ENCODE measurements at regions not wholly inside any gene's neighbourhood (a gene's known extent, or its start where the extent isn't known, plus 50 kb on each side); places are given as distances from the start of the nearest gene placed in this dataset.

DNA sequence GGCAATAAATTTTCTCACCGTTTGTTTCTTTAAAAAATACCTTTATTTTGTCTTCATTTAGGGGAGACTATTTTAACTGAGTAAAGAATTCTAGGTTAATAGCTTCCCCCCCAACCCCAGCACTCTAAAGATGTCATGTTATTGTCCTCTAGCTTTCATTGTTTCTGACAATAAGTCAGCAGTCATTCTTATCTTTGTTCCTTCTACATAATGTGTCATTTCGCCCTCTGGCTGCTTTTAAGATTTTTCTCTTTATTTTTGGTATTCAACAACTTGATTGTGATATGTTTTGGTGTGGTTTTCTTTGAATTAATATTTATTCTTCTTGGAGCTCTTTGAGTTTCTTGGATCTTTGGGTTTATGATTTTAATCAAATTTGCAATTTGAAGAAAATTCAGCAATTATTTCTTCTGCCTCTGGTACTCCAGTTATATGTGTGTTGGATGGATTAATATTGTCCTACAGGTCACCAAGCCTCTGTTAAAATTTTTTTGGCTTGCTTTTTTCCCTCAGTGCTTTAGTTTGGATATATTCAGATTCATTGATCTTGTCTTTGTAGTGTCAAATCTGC is 64.6 kb upstream of the ELN start:
- no peak for DNase-seq (ENCODE audit: low spot score)

DNA sequence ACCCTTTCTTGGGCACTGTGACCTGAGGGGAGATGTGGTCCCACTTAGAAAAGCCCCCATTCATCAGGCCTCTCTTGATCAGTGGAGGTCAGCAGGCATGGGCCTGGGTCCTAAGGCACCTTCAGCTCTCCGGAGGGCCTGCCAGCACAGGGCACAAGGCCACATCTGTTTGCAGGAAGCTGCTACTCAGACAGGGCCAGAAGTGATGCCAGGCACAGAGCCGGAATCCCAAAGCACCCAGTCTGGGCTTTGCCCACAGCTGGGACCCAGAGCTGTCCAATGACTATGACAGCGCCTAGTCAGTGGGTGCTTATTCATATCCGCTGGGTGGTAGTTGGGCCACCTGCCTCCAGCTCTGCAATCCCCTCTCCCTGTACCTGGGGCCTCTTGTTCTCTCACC is 63.2 kb upstream of the ELN start:
- no peak for DNase-seq (ENCODE audit: low spot score)

DNA sequence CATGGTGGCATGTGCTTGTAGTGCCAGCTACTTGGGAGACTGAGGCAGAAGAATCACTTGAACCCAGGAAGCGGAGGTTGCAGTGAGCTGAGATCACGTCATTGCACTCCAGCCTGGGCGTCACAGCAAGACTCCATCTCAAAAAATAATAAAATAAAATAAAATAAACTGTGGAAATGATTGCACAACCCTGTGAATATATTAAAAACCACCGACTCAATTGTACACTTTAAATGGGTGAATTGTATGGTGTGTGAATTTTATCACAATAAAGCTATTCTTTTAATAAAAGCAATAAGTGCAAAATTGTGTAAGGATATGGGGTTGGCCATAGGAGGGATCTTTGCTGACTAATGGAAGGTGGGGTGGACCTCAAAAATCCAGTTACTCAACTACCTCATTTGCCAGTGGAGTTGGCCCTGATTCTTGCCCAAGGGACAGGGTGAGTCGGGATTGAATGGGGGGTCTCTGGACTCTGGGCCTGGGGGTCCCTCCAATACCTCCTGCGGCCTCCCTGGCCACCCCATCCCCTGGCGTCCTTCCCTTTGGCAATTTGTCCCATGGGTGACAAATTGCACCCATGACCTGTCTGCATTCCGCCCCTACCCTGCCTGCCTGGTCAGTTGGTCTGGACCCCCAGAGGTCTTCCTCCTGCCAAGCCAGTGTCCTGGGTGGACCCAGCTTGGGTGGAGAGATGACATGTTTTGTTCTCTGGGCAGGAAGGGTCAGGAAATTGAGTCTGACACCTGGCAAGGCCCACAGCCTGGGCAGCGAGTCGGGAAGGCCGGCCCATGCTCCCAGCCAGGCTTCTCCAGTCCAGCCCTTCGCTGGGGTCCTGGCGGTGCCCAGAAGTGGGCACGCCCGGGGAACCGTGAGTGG is 61.7 kb upstream of the ELN start:
- no peak for DNase-seq (ENCODE audit: low spot score)

DNA sequence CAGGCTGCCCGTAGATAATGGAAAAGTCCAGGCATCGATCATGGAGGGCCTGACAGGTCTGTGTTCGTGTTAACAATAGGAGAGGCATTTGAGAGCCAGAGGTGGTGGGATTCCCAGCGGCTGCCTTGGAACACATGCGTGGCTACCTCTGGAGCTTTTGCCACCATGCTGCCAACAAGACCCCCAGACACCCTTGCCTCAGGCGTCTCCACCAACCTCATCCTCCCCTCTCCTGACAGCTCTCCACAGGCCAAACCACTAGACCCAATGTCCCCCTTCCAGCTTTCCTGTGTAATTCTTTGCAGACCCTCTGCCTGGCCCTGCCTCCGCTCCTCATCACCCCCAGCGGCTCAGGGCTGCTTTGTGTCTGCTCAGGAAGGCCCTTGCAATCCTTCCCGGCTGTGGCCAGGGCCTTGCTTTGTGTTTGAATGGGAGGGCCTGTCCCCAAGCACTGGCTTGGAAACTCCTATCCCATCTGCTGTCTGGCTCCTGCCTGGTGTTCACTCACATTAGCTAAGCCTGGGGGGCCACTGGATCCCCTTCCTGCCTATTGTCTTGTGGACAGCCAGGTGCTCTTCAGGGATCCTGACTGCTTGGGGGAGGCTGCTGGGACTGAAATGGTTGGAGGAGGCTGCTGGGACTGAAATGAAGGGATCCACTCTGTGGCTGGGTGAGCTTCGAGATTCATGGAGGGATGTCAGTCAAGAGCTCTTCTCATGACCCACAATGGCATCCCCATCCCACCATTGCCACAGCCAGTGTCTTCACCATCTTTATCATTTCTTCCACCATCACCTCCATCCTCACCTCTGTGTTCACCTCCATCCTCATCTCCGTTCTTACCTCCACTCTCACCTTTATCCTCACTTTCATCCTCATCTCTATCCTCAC is 60.8 kb upstream of the ELN start:
- no peak for DNase-seq (ENCODE audit: low spot score)

DNA sequence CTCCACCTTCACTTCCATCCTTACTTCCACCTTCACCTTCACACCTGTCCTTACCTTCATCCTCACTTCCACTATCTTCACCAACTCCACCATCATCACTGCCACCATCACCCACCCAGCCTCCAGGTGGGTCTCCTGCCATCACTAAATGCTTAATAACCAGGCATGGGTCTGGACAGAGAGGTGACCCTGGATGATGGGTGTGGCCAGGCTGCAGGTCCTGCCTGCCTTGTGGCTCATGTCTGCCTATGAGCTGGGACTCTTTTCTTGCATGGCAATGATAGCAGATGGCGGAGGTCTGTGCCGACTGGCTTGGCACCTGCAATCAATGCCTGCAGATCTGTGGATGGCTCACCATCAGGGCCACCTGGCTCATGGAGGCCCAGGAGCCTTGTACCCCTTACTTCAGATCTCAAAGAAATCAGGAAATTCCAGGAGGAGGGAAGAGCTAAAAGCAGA is 60.1 kb upstream of the ELN start:
- DNase-seq (ENCODE audit: low spot score): no peak

DNA sequence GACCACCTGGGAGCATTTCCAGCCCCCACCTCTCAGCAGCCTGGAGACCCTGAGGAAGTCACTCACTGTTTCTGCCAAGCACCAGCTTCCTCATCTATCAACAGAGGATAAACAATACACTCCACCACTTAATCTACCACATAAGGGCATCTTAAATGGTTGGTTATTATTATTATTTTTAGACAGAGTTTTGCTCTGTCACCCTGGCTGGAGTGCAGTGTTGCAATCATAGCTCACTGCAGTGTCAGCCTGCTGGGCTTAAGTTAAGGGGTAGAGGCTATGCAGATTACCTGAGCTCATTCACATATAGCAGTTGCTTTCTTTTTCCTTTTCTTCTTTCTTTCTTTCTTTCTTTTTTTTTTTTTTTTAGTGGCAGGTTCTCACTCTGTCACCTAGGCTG is 59.5 kb upstream of the ELN start:
- no peak for DNase-seq (ENCODE audit: low spot score)

DNA sequence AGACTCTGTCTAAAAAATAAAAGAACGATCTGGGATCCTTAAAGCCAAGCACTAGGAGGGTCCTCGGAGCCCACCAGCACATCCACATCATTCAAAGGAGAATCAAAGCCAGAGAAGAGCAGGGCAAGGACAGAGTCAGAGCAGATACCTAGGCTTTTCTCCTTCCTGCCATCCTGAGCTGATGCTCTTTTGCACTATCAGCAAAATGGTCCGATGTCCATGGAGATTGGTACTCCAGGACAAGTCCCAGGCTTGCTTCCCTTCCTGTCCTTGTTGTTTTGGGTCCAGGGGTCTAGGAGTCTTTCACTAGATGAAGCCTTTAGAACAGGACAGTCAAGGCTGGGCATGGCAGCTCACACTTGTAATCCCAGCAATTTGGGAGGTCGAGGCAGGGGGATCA is 58.0 kb upstream of the ELN start:
- DNase-seq (ENCODE audit: low spot score): no peak

DNA sequence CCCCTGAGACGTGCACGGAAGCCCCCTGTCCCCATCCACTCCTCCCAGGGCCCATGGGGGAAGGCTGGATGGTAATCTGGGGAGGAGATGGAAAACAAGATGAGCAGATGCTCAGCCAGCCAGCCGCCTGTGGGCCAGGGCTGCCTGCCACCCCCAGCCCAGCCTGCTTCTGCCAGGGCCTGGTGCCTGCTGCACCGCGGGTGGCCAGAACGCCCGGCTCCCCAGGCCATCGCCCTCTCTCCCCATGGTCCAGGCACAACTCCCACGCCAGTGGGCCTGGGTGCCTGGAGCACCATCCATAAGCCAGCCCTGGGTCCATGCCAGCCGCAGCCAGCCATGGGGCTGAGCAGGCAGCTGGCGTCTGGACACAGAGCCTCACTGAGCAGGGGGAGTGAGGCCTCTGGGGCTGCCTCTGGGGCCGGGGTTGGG is 57.2 kb upstream of the ELN start:
- peak; percentile 62 for DNase-seq (ENCODE audit: low spot score)

DNA sequence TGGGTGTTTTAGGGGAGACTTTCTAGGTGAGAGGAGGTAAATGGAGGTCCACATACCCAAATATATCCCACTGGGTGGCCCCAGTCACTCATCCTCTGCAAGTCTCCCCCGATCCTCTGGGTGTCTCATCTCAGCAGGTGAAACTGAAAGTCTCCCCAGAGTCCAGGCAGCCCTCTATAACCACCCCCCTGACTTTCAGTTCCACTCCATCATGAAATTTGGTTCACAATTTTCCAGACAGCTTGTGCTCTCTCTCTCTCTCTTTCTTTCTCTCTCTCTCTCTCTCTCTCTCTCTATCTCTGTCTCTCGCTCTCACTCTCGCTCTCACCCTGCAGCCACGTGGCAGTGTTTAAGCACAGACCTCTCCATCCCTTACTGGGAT is 56.7 kb upstream of the ELN start:
- peak; percentile 51 for DNase-seq (ENCODE audit: low spot score)

DNA sequence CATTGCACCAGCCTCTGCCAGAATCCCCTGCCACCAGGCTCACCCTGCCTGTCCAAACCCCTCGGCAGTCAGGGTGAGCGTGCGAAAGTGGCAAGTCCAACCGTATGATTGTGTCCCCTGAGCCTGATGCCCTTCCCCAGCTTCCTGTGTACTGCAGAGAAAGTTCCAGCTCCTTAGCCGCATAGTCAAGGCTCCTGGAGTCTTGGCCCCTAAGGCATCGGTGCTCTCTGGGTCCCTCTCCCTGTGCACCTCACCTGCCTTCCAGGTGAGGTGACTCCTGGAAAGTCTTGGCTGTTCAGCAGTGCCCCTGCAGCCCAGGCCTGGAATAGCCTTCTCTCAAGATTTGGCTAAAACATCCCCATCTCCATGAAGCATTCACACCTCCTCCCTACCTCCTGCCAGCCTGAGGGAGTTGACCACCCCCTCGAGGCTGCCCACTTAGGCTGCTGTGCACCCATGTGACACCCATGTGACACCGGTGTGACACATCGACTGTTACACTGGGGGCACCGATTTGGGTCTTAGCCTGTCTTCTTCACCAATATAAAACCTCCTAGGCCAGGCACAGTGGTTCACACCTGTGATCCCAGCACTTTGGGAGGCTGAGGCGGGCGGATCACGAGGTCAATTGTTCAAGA is 56.1 kb upstream of the ELN start:
- DNase-seq (ENCODE audit: low spot score): no peak

DNA sequence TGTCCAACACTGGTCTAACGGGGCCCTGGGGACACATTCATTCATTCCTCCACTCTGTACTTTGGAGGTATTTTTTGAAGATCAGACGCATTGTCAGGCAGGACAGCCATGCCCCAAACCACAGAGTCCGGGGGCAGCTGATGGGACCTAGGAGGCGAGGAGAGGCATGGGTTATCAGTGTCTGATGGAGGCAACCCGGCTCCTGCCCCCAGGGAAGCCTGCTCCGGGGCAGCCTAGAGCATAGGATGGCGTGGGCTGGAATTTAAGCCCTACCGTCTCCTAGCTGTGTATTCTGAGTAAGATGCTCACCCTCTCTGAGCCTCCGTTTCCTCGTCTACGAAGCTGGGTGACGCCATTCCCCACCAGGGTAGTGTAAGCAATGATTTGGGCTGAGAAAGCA is 55.4 kb upstream of the ELN start:
- no peak for DNase-seq (ENCODE audit: low spot score)

DNA sequence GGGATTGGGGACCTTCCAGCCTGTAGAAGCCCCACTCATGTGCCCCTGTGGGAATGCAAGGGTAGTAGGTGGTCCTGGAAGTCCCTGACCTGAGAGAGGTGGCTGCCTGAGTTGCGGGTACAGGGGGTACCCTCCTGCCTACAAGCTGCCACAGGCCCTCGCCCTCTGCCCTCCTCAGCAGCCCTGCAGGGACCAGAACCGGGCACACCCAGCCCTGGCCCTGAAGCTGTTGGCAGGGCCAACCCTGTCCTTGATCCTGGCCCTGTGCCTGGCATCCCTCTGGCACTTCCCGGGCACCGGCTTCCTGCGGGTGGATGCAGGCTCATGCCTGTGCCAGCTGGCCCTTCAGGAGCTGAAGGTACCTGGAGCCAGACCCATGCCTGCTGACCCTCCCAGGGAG is 54.9 kb upstream of the ELN start:
- DNase-seq (ENCODE audit: low spot score): no peak

DNA sequence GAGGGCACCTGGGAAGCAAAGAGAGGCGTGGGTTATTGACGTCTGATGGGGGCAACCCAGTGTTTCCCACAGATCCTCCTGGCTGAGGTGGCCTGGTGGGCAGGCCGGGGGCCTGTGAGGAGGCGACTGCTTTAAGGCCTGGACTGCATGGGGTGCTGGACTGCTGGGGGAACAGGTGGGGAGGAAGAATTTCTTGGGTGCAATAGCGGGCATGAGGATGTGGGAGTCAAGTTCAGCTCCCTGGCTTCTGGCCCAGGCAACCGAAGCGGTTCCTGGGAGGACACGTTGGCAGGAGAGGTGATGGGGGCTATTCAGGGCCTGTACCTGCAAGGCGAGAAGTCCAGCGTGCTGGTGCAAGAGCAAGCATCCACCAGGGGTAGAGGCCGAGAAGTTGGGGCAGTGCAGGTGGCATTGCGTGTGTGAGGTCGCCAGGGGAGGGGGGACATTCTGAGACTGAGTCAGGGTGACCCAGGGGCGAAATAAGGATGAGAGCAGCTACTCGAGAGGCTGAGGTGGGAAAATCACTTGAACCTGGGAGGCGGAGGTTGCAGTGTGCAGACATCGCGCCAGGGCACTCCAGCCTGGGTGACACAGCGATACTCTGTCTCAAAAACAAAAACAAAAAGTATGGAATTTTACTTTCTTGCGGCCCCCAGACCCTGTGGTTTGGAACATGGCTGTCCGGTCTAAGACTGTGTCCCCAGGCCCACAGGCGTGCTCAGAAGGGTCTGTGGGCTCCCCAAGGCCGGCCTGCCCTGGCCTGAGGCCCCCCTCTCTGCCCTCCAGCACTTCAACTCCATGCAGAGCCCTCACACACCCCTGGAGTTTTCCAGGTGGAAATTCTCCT is 53.6 kb upstream of the ELN start:
- DNase-seq (ENCODE audit: low spot score): no peak

DNA sequence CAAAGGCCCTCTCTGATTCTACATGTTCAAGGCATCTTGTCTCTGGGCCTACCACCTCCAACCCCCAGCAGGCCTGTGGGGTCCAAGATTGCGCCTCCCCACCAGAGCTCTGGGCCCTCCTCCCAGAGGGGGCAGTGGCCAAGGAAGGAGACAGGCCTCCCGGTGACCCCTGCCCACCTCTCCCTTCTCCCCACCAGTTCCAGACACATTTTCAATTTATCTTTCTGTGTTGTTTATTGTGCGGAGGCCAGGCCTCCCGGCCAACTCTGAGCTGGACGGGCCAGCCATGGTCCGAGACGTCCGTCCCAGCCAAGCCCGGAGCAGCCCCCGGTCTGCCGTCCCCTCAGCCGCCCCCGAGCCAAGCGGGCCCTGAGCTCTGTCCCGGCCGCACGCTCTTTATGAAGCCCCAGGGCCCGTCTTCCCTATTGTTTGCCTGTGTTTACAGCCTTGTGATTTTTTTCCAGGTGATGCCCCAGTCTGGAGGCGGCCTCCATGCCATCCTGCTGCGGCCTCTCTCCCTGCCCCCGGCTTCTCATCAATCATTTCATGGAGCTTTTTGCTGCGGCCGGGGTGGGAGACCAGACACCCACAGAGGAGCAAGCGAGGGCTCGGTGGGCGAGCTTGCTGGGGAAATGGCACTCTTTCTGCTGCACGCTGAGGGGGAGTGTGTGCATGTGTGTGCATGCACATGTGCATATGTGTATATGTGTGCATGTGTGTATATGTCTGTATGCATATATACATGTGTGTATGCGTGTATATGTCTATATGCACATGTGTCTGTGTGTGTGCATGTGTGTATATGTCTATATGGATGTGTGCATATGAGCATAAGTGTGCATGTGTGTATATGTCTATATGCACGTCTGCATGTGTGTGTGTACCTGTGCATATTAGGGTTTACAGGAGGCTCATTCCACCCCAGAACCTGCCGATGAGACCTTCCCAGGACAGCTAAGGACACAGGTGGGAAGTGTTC is 52.7 kb upstream of the ELN start:
- DNase-seq (ENCODE audit: low spot score): no peak

DNA sequence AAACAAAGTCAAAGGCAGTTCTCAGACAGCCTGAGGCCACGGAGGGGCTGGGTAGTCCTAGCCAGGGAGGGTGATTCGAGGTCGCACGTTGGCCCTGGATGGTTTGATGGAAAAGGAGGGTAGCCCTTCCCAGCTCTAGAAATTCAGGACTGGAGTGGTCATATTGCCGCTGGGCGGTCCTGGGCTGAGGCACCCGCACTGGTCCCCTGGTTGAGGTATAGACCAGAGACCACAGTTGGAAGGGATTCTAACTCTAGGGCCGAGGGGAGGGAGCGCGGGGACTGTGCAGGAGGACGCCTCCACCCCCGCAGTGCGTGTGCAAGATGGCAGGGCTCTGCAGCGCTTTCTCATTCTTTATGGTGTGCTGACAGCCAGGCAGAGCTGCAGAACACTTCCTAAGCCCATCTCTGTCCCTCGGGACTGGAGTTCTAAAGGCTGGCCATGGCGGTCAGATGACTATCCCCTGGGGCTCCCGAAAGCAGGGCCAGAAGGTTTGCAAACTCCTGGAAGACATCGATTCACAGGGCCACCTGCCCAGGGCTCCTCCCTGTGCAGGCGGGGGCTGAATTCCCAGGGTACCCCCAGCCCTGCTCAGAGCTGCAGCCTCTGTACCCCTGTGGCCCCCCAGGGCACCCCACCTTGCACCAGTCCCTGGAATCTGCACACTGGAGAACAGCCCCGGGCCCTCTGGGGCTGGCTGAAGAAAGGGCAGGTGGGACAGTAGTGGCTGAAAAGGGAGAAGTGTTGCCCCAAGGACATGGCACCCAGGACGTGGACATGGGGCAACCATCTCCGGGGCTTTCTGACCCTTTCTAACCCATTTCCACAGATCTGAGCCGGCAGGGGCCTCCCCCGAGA is 51.0 kb upstream of the ELN start:
- DNase-seq (ENCODE audit: low spot score): peak; percentile 94

DNA sequence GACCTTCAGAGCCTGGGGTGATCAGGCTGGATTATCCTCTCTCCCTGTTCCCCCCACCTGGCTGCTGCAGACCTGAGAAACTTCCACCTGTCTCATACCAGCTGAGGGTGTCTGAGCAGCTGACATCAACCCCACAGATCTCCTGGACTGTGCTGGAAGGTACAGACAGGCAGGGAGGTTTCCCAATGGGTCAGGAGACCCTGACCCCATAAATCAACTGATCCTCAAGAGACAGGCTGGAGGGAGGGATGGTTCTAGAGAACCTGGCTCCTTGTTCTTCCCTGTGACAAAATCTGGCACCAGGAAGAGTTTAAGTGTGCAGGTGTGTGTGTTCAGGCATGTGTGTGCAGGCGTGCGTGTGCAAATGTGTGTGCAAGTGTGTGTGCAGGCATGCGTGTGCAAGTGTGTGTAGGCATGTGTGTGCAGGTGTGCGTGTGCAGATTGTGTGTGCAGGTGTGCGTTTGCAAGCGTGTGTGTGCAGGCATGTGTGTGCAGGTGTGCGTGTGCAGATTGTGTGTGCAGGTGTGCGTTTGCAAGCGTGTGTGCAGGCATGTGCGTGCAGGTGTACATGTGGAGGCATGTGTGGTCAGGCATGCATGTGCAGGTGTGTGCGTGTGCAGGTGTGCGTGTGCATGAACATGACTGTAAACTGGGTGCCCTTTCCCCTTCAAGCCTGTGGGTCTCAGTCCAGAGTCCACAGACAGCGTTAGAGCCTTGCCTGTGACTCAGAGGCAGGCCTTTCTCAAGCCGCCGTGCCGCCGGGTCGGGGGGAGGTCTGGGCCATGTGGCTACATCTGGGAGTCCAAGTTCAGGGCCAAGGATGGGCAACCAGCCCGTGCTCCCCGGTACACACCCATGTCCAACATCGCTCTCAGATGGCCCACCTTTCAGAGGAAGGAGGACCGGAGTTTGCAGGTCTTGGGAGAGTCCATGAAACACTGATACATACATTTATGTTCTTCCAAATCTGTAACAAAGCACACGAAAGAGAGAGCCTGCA is 50.1 kb upstream of the ELN start:
- DNase-seq (ENCODE audit: low spot score): peak; percentile 42

All from umbilical cord (tissue), 1 donor.